OCI-M1 (cell line): ENCODE measurements at regions not wholly inside any gene's neighbourhood (a gene's known extent, or its start where the extent isn't known, plus 50 kb on each side); places are given as distances from the start of the nearest gene placed in this dataset.

Experiments used
- DNase-seq: peaks from one replicate; lab custom pipeline; 2025; lab: John Stamatoyannopoulos, UW

DNA sequence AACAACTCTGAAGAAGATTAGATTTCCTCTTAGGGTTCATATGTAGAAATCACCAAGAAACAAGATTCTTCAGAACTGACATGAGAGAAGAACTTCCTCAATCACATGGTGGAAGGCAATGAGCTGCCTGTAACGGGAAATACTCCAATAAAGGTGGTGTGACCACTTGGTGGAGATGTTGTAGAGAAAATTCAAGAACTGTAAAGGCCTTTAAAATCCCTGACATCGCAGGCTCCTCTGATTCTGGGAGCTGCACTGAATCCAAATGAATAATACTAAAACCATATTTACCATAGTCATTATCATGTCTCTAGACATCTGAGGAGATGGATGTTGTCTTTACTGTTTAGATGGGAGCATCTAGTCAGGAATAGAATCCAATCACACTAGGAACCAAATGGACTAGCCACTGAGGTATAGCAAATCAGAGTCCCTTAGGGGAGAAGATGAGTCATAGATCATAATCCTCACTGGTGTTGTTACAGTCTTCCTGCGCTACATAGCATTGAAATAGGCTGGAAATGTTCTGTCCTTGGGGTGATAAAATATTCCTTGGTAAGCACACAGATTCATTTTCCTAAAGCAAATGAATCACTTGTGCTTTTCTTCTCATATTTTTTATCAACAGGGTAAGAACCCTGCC, 321.6 kb upstream of the TENM4 start:
- peak; percentile 76 for DNase-seq

DNA sequence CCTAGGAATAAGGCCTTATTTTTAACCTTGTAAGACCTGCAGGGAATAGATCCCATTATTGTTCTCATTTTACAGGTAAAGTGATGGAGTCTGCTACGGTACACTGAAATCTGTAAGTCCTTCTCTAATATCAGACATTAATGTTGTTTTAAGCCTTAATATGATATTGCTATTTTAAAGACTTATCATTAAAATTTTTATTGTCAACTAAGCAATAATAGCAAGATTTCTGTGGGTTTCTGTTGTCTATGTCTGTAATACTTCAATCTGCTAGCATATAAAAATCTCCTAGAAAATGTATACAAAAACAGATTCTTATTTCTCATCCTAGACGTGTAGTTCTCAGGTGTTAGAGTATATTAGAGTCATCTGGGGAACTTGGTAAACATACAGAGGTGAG, 317.5 kb upstream of the TENM4 start:
- no peak for DNase-seq

DNA sequence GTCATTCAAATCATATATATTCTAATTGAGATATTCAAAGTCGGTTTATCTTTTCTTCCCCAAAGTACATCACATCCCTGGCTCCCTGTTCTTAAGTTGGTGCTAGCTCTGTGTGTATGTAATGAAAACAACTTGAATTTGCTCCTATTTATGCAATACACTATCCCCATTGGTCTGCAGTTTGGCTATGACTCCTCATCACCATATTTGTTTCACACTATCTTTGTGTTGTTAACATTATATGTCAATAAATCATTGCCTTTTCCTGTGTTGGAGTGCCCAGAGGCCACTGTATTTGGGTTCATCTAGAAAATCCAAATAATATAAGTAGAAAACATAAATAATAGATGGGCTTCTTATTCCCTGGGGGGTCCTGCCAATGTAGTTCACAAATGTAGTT, 306.6 kb upstream of the TENM4 start:
- no peak for DNase-seq

DNA sequence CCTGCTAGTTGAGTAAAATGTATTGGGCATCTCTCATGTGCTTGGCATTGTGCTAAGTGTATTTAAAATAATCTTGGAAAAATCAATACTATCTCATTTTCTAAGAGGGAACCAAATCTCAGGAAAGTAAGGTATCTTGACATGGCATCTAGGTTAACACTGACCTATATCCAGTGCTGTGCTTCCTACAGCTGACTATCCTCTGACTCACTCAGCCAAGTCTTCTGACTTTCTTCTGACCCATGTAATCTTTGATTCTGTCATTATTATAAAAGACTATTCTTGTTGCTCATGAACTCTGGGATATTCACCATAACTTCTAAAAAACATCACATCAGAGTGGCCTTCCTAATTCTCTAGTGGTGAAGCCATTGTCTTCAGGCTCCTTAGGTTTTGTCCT, 304.1 kb upstream of the TENM4 start:
- DNase-seq: no peak

DNA sequence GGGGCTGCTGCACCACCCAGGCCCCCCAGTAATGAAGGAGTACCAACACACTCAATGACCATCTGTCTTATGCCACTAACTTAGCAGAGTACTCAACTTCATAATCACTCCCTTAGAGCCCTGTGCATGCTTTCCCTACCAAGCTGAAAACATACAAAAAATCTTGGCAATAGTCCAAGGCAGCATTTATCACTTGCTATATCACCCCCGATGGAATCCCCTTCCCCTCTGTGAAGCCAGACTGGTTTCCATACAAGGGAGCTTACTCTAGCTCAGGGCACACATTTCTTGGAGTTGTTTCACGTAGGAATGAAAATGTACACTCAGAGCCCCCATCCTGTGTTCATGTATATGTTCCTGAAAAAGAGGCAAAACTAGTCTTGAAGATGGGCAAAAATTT, 301.3 kb upstream of the TENM4 start:
- DNase-seq: no peak

DNA sequence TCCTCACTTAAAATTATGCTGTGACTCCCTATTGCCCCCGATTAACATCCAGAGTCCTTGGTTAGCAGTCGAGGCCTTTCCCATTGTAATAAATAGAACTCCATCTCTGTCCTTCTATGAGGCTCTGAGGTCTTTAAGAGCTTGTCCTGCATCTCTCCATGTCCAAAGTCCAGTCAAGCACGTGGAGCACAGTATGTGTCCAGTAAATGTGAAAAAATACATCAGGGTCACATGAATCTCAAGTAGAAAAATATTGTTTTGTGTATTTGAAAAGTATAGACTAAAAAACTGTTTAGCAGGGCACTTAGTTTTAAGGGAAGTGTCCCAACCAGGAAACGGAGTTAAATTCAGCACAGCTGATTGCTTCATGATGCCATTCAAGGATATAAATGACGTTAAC, 298.8 kb upstream of the TENM4 start:
- no peak for DNase-seq

DNA sequence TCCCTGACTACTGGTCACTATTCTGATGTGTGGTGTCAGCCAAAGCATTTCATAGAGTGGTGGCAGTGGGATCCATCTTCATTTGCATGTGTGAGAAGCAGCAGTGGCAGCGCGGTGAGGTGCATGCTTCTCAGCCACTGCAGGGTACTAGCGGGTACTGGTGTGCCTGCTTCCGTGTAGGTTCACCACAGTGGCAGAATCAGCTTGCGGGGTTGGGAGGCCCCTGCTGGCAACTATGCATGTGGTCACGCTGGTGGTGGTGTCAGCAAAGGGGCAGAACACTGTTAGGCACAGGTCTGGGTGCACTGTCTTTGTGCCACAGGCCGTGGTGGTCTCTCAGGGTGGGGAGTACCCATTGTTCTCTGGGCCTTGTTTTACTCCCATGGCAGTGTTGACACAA, 286.4 kb upstream of the TENM4 start:
- DNase-seq: no peak

DNA sequence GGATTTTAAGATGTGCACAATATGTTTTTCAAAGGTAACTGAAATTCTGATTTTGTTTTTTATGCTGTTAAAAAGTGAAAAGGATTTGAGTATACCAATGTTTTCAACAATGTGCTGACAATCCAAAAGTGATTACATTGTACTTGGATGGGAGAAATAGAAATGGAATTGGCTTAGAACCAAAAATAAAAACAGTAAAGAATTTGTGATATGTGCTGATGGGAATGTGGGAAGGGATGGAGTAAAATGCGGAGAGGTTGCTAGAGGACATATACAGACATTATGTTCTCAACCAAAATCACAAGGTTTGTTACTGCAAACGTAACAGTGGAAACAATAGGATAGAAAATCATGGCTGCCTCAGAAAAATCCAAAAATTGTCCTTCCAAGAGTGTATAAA, 279.3 kb upstream of the TENM4 start:
- no peak for DNase-seq

DNA sequence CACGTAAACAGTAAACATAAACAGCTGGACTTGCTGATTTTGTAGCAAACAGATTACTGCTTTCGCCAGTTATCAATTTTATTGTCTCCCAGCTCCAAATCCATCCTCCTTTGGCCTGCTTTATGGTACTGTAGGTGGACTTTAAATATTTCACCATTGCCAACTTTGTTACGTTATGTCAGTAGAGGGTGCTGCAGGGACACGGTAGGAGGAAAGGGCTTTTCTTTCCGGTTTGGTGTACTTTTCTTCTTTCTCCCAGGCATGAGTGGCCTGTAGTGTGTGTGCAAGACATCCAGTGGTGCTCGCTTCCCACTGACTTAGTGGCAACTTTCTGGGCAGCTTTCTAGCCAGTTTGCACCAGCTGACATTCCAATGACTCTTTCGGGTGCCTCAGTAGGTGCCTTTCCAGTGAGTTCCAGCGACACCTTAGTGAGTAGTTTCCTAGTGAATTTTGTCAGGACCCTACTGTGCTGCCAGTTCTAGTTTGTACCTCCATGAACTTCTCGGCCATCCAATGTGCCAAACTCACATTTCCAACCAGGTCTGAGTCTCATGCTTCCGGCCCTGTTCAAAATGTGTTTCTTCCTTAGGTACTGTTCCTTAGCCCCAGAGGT, 267.6 kb upstream of the TENM4 start:
- DNase-seq: peak; percentile 91

DNA sequence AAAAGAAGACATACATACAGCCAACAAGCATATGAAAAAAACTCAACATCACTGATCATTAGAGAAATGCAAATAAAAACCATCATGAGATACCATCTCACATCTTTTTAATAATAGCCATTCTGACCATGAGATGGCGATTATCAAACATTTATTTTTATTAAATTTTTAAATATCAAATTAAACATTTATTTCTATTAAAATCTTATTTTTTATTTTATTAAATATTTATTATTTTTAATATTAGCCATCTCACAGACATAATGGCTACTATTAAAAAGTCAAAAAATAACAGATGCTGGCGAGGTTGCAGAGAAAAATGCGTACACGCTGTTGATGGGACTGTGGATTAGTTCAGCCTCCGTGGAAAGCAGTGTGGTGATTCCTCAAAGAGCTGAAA, 264.8 kb upstream of the TENM4 start:
- no peak for DNase-seq

DNA sequence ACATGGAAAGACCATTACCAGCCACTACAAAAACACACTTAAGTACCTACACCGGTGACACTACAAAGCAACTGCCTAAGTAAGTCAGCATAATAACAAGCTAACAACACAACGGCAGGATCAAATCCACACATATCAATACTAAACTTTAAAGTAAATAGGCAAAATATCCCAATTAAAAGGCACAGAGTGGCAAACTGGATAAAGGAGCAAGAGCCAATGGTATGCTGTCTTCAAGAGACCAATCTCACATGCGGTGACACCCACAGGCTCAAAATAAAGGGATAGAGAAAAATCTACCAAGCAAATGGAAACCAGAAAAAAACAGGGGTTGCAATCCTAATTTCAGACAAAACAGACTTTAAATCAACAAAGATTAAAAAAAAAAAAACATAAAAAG, 261.5 kb upstream of the TENM4 start:
- DNase-seq: no peak

DNA sequence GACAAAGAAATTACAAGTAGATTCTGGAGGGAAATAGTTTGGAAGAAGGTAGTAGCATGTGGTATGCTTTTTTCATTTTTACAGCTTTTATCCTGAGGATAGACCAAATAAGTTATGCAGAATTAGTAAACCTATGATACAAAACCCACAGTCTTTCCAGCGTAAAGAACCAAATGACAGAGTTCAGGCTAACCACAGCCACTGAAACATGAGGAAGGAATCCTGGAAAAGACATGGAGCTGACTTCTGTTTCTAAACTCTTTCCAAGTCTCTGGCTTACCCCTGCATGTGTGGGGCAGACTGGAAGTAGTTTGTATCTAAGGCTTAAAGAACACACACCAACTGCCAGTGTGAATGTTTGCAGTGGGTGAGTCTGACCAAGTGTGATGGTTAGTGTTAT, 258.4 kb upstream of the TENM4 start:
- no peak for DNase-seq

DNA sequence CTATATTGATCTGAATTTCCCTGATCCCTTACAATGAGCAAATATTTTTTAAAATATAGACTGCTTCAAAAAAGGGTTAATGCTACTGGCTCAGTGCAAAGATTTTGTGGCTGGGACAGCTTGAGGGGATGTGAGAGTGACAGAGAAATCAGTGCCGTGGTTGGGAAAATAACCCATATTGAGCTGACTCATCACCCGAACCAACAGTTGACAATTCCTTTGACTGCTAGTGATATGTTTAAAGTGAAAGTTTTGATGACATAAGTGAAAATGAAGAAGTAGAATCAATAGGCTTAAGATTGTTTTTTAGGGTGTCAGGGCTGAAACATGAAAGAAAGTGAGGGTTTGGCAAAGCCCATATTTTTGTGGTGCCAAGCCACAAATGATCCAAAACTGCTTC, 257.1 kb upstream of the TENM4 start:
- peak; percentile 36 for DNase-seq

DNA sequence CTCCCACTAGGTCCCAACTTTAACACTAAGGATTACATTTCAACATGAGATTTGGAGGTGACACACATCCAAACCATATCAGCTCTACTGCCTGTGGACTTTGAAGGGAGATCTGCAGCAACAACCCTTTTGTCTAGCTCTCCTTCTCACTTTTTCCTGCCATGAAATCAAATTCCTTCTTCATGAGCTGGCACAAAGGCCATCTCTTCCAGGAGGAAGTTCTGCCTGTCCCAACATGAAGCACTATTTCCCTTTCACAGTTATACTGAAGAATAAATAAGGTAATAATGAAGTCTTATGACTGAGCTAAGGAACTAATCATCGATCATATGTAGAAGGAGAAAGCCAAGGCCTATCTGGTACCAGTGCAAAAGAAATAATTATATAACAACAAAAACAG, 253.5 kb upstream of the TENM4 start:
- no peak for DNase-seq

DNA sequence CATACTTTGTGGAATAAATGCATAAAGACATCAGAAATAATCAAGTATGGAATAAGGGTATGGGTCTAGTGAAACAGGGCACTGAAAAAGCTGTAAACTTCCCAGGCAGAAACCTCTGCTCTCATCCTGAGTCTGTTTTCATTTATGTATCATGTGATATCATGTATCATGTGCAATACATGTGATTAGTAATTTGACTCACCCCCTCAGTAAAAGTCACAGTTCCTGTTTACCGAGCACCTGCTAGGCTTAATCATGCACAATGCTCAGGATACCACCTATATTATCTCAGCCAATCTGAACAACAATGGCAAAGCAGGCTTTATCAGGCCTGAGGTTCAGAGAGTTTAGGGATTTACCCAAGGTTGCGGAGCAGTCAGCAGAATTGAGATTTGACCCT, 250.6 kb upstream of the TENM4 start:
- DNase-seq: no peak

DNA sequence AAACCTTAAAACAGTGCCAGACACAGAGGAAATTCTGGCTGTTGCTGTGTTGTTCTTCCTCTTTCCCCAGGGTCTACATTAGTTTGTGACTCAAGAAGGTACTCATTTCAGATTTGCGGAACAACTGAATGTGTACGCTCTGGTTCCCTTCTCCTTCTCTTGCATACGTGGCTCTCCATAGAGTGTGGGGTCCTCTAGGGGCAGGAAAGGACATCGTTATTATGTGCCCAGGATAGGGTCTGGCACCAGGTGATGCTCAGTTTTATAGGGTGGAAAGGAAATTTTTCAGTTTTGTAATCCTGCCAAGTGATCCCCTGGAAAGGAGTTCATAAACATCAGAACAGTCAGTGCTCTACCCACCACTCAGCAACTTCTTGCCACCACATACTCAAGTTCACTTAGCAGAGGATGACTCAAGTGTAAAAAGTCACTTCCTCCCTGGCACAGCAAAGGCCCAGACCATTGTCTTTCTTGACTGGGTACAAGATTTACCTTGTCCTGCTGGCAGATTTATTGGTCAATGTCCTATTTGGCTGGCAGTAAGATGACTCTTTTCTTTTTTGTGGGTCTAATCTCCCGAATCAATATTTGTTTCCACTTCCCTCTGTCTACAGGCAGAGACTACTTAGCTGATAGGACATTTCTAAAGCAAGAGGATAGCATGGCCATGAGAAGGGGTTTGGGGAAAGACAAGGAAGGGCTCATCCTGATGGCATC, 246.0 kb upstream of the TENM4 start:
- no peak for DNase-seq

DNA sequence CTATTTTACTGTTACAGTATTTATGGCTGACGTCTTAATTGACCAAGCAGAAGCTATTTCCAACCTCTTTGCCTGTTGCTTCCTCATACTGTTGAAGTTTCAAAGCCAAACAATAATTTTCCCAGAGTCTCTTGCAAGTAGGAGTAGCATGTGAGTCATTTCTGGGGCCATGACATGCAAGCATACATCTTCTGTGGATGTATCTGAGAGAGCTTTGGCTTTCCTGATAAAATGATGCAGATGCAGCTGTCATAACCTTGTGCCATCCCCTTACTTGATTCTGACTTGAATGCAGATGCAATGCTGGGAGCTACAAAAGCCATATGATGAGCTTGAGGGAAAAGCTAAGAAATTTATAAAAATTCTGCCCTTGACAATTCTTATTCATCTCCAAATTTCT, 243.1 kb upstream of the TENM4 start:
- no peak for DNase-seq

DNA sequence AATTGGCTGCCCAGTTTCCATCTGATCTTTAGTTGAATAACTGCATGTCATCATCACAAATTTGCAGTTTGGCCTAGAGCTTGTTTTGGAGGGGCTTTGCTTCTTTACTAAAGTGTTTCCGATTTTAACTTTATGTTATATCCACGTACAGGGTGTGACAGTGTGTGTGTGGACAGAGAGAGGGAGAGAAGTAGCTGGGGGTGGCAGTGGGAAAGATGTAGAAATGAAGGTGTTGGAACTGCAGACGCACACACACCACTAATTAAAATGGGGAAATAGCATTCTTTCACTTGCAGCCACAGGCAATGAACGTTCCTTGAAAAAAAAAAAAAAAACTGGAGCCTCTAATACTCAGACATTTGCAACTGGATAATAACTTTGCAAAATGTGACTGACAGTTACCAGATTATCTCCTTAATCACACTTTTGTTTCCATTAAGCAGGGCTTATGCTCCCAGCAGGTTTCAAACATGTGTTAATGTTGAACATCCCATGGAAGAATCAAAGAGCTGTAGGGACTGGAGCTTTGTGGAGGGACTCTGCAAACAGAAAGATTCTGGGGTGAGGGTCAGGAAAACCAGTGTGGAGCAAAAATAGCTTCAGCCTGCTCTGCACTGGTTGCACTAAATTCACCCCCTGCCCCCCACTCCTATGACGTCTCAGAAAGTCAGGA, 238.1 kb upstream of the TENM4 start:
- no peak for DNase-seq

DNA sequence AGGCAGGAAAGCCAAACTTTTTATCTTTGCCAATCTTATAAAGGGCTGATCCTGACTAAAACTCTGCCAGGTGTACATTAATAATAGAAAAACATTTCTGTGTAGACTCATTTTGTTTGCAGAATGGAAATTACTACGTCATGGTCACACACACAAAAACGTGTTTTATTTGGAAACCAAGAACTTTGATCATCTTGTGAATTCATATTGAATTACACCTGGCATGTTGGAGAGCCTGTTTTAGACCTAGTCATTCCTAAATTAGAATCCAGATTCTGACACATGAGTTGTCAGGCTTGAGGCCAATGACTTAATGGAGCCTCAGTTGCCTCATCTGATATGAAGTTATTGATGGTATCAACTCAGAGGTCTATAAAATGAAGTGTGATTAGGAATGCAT, 235.6 kb upstream of the TENM4 start:
- no peak for DNase-seq

DNA sequence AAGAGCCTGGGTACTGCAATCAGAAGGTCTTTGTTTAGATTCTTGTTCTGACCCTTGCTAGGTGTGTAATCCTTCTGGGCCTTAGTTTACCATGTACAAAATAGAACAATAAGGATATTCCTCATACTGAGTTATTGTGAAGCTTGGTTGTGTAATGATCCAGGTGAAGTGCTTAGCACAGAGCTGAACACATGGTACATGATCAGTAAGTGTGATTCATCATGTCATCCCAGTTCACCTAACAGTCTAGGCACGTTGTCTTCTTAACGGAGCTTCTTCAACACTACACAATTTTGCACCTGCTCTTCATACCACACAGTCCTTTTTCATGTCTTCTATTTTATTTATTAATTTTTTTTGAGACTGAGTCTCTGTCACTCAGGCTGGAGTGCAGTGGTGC, 234.3 kb upstream of the TENM4 start:
- DNase-seq: no peak

DNA sequence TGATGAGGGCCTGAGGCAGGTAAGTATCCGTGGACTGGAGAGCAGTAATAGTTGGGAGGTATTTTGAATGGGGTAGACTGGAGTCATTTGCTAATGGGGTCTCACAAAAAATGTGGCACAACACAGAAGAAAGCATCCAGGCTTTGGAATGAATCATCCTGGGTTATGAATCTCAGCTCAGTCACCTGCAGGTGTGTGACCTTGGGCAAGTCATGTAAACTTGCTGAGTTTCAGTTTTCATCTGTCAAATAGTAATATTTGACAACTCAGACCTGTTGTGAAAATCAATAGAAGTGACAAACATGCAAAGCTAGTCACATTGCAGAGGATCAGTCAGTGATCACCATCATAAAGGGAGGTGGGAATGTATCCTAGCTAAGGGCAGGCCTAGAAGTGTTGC, 232.0 kb upstream of the TENM4 start:
- no peak for DNase-seq

DNA sequence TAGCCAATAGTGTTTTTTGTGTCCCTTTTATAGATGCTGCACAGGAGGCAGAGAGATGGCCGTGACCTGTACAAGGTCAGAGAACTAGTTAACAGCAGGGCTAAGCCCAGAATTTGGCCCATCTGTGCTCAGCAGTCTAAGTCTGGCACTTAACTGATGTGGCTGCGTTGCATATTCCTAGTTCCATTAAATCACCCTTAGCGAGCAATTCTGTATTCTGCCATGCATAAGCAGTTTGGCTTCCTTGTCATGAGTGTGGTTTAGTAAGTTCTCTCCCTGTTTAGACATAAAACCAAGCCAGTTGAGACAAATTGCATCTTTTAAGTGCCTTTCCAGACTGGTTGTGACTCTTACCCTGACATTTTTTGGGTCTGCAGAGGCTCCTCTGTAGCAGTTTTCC, 230.6 kb upstream of the TENM4 start:
- DNase-seq: no peak

DNA sequence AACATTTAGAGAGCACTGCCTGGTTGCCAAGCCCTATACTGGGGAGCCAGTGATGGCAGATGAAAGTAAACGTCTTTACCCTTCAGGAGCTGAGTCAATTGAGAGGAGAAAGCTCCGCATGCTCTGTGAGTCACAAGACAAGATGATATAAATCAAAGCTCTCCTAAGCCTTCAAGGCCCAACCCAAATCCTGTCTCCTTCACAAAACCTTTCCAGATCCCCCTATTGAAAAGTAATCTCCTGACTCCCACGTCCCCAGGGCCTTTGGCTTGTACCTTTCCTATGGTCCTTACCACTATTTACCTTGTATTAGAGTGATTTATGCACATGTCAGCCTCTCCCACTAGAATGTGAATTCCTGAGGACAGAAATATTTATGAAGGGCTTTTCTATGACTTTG, 230.1 kb upstream of the TENM4 start:
- no peak for DNase-seq
